Activated CD4-positive, alpha-beta T cell treated with anti-CD3 and anti-CD28 coated beads, Interleukin-2, Interleukin-6, amounts not matched to agents 100 ng/mL and 50 ng/mL, durations not matched to agents 16 hours and 8 hours (primary cell): ENCODE measurements at regions not wholly inside any gene's neighbourhood (a gene's known extent, or its start where the extent isn't known, plus 50 kb on each side); places are given as distances from the start of the nearest gene placed in this dataset.
"Not testable (repeated sequence)": the region's sequence is repeated elsewhere in the genome, so short reads cannot be mapped to it uniquely, and the experiment has no call there.

ENCODE experiments used
- DNase-seq: peaks from one replicate; pipeline ENCODE4 v3.0.0-alpha.2; 2020

DNA sequence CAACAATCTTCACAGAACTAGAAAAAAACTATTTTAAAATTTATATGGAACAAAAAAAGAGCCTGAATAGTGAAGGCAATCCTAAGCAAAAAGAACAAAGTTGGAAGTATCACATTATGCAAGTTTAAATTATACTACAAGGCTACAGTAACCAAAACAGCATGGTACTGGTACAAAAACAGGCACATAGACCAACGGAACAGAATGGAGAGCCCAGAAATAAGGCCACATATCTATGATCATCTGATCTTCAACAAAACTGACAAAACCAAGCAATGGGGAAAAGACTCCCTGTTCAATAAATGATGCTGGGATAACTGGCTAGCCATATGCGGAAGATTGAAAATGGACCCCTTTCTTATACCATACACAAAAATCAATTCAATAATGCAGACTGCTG is 74.4 kb upstream of the RTN4 start:
- DNase-seq = not testable (repeated sequence)

DNA sequence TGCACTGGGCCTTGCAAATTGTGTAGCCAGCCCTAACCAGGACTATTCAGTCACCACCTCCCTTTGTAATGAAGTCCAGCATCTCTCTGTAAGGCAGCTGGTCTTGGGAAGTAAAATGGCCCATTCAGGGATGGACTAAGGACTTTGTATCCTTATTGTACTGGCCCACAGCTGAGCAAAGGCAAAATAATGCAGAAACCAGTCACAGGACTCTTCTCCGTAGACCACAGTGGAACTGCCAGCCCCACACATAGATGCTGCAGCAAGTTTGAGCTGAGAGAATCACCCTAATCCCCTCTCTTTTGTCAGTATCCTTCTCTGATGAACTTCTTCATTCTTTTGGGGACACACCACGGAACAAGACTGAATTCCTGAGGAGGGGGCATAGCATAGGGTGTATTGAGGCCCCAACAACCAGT is 73.6 kb upstream of the RTN4 start:
- DNase-seq = no peak

DNA sequence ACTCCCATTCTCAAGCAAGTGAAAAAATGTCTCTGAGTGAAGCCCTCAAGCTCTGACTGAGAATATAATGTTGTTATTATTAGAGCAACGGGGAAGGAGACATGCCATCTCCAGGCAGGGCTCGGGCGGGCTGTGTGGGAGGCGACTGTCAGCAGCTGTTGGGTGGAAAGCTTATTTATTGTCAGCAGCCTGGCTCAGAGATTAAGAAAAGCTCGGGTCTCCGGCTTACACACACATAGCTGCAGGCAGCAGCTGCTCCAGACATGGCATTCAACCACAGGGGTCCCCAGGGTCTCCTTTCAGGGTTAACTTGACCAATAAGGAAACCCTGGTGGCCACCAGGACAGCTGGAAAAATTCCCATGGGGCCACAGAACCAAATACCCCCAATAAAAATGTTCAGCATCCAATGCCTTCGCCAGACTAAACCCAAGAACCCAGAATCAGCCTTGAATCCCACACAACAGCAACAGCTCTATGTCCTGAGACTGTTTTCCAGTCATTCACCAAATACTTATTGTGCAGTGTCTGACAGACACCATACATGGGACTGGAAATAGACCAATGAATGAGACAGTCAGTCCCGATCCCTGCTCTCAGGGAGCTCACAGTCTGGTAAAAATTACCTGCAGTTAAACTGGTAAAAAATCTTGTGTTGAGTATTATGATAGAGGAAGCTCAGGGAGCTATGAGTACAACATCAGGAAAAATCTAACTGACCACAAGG is 70.5 kb upstream of the RTN4 start:
- no peak for DNase-seq

DNA sequence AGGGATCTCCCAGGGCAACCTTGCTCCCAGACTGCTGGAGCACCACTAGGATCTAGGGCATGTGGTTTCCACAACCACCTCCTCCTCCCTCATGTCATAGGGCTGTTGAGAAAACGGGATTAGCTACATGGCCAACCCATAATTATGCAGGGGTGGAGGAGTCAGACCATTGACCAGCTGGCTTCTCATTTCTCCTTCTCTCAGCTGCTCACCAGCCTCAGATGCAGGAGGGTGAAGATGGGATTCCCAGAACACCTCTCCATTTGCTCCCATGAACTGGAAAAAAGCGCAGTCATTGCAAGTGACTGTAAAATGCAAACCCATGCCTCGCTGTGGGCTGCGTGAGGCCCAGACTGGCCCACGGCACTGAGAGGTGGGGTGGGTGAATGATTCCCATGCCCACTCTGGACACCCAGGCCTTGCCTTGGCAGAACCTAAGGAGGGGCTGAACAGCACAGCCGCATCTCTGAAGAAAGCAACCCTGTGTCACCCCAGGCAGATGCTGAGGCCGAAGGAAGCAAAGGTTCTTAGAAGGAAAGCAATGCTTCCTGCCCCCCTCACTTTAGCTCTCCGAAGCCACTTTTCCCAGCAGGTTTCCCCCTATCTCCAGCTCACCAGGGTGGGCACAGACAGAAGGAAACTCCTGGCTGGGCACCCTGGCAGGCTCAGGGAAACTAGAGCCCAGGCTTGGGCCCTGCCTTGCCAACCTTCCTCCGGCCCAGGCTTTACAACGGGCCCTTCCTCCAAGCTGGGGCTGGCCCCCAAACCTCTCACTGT is 69.6 kb upstream of the RTN4 start:
- no peak for DNase-seq

DNA sequence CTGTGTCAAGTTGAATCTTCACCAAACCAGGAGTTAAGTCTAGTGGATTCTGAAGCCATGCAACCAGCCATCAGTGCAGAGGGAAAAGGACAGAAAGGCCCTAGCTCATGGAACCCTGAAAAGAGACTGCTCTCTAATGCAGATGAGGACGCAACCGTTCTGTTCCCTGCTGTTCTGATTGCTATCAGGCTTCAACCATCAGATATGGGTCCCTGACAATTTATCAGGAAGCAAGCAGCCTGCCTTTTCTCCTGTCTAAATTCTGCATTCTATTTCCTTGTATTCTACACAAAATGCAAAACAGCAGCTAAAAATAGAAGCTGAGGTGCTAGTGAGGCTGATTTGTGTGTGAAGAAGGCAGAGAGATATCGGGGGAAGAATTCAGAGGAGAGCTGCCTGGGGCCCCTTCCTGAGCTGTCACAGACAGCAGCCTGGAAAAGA is 68.4 kb upstream of the RTN4 start:
- DNase-seq = no peak

DNA sequence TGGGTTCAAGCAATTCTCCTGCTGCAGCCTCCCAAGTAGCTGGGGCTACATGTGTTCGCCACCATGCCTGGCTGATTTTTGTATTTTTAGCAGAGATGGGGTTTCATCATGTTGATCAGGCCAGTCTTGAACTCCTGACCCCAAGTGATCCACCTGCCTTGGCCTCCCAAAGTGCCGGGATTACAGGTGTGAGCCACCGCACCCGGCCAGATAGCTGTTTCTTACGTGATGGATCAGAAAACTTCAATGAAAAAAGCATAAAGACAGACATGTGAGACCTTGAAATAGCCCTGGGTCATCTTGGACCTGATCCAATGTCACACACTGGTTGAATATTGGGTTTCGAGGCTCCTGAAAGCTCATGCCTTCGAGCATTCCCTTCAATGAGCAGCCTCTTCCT is 66.7 kb upstream of the RTN4 start:
- DNase-seq = no peak

DNA sequence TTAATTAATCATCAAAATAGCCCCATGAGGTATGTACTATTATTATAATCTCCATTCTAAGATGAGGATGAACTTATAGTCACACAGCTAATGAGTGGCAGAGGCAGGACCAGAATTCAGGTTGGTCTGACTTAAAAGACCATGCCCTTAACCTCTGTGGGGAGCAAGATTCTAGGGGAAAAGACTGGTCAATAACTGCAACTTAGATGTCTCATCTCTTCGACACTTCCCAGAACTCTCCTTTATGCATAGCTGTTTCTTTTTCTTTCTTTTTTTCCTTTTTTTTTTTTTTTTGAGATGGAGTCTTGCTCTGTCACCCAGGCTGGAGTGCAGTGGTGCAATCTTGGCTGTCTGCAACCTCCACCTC is 66.3 kb upstream of the RTN4 start:
- no peak for DNase-seq

DNA sequence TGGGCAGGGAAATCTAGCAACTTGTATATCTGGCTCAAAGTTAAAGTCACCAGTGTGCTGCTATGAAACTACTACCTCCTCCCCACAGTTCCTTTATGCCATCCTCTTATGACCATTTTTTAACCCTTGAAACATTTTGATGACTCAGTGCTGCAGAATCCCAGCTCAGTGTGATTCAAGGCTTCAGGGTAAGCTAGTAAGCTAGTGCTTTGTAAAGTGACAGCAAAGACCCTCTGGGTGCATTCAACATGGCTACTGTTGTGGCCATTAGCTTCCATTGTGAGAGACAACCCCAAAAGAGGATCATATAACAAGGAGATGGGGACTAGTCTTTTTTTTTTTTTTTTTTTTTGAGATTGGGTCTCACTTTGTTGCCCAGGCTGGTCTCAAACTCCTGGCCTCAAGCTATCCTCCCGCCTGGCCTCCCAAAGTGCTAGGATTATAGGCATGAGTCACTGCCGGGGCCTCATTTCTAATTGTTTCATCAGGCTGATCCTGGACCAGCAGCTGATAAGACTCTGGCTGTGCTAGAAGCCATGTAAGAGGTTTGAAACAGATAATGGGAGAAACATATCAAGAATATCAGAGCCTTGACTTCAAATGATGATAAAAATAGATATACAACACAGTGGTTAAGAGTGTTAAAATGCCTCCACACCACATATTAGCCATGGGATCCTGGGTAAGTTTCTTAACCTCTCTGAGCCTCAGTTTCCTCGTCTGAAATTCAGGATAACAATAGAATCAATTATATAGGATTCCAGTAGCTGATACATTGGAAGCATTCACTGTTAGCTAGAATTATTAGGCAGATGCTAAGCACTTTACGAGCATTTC is 65.7 kb upstream of the RTN4 start:
- peak; percentile 24 for DNase-seq

DNA sequence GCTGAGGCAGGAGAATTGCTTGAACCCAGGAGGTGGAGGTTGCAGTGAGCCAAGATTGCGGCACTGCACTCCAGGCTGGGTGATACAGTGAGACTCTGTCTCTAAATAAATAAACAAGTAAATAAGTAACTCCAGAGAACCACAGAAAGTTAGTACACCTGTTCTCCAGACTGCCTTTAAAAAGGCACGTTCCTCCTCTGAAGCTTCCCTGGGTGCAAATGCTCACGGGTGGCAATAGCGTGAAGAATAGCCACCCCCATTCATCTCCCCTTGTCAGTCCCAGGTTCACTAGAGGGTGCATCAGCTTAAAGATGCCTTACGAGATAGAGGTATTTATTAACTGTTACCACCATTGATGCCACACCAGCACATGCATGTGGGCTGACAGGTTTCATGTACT is 64.3 kb upstream of the RTN4 start:
- no peak for DNase-seq

DNA sequence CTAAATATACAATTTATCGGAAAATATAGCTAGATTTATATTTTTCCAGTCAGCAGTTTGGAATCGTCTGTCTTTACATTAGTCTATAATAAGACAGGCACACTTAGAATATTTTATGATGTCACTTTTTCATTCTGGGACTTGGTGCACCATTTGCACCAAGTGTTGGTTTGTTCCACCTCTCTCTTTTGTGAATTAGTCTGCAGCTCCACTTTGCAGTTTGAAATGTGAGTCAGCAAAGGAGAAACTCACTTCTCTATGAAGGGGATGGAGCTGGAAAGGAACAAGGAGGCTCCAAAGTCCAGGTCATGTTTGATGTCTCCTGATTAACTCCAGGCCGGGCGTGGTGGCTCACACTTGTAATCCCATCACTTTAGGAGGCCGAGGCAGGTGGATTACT is 63.8 kb upstream of the RTN4 start:
- DNase-seq = no peak

DNA sequence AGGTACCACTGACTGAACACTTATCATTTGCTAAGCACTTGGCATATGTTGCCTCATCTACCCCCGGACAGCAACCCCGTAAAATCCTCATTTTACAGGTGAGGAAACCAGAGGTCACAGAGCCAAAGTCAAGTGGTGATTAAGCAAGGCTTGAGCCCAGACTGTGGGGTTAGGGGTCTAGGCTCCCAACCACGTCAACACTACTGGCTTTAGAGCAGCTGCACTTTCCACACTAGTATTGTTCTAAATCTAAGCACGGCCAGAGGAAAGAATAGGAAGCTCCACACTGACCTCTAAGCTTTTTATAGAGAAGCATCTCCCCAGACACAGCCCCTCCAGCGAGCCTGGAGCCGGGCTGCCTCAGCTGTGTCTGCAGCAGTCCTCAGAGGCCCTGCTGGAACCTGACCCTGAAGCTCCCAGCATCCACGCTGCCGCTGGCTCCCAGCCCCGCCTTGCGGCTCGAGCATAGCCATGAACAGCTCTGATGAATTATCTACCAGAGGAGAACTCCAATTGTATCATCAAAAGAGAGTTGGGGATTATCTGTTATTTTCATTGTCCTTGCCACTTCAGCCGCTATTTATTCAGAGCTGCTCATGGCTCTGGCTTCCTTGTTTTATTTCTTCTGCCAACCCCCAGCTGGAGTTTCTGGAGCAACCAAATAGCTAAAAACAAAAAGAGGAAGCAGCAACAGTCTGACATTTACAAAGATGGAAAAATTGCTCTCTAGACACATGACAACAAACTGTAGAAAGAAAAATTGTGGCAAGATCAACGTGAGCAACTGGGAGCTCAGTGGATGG is 62.2 kb upstream of the RTN4 start:
- DNase-seq = no peak

DNA sequence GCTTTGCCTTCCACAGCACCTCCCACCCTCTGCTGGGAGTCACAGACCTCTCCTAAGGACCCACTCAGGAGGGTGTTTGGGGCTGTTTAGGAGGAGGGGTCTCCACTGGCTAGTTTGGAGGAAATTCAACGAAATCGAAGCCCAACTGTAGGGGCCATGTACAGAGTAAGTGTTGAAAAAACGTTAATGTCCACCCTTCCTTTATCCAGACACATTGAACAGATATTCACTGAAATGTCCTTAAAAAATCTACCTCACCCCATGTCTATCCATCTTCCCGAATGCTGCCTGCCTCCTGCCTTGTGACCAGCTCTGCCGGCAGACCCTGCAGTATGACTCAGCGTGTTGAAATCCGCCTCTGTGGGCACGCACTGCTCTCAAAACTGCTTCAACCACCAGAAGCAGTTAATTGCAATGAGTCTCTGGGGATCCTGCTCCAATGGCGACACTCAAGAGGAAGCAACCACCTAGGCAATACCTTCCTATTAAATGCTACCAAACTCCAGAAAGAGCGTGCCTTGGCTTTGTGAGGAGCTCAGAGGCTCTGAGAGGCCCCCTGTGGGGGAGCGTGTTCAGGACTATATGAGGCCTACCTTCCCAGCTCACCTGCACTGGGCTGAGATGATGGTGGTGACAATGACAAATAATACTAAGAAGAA is 61.4 kb upstream of the RTN4 start:
- no peak for DNase-seq

DNA sequence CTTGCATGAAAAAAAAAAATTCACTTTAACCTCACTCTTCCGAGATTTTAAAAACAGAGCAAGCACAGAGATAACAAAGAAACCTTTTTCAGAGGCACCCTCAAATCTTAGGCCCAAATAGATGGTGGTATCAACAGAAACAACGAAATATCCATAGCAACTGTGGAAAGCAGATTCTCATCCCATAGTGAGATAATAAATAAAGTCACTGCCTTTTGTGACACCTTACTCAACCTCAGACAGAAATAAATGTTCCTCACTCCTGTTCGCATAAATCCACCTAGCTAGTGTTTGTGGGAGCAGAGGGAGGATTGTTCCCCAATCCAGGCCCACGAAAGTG is 60.9 kb upstream of the RTN4 start:
- DNase-seq = no peak

DNA sequence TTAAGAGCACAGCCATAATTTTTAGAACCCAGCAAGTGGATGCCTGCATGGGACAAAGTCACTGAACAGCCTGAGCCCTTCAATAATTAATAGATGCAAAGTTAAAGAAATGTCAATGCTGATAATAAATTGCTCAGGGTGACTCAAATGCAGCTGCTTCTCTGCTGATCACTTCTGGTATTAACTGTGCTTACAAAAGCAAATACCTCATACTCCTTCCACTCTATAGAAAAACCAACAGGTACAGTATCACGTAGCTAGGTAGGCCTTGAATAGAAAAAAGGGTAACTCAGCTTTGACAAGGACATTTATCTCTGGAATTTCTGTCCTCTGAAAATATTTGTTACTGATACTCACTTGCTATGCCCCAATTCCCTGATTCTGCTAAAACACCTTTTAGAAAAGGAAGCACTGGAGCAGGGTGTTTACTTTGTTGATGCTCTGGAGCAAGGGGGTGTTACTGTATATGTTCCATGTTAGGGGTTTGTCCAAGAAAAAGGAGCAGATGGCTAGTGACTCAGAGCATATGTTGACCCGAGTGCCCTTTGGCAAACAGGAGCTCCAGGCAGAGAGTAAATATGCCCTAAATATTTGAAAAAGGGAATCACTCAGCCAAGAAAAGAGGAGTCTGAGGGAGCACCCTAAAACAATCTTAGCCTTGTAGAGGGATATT is 59.1 kb upstream of the RTN4 start:
- no peak for DNase-seq

DNA sequence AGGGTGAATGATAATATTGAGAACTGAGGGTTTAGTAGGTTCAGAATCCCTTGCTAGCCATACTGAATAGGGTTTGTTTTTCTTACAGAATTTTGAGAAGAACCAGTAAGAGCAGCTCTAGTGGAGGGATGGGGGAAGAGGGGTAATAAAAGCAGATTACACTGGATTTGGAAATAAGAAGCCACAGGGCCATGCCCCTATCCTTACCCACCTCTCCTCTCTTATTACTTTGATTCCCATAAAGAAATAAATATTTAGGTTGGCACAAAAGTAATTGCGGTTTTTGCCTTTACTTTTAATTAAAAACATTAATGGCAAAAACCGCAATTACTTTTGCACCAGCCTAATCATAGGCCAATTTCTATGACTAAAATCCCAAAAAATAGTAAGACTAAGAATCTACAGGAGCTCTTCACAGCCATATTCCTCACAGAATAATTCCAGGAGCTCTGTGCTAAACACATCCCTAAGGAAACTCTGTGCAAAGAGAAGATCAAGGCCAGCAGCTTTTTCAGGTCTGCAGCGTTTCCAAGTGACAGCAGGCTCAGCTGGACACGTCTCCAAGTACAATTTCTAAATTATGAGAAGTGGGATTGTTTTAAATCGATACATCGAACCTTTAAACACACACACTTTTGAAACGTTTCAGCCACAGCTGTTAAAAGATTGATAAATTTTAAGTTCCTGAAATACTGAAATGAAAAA is 58.4 kb upstream of the RTN4 start:
- DNase-seq = no peak

DNA sequence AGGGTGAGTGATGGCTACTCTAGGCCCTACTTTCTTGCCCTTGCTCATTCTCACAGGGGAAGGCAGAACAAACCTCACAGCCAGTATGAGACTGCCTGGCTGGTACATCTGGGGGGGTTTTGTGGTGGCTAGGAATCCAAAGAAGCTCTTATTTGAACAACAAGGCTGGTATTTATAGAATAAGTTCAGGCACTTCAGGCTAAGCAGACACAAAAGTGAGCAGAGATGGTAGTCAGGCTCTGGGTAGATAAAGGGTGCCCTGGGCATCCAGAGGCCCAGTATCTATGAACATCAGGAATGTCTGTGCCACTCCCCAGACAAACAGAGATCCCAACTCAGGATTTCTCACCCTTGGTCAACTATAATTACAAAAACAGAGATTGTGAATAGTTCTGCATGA is 57.2 kb upstream of the RTN4 start:
- no peak for DNase-seq

DNA sequence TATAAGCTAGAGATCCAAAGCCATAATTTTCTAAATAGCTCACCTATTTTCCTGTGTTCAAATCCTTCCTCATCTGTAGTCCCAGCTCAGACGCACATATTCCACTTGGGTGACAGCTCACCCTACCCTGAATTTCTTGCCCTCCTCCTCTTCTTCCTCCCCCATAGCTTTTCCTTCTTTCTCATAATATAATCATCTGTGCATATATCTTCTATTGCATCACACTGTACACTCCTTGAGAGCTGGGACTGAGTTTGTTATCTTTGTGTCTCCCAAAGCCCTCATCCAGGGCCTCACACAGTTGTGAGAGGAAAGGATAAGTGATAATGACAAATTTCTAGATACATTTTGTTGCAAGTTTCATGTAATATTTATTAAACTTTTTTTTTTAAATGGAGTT is 55.9 kb upstream of the RTN4 start:
- no peak for DNase-seq

DNA sequence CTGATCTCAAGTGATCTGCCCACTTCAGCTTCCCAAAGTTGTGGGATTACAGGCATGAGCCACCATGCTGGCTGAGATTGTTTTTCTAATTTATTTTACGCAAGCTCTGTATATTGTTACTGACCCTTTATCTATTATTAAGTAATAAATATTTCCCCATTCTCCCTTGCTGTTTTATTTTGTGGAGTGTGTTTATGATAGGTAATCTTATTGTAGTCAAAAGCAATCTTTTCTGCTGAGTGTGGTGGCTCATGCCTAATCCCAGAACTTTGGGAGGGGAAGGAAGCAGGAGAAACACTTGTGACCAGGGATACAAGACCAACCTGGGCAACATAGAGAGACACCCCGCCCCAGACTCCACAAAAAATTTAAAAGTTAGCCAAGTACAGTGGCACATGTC is 55.2 kb upstream of the RTN4 start:
- no peak for DNase-seq

DNA sequence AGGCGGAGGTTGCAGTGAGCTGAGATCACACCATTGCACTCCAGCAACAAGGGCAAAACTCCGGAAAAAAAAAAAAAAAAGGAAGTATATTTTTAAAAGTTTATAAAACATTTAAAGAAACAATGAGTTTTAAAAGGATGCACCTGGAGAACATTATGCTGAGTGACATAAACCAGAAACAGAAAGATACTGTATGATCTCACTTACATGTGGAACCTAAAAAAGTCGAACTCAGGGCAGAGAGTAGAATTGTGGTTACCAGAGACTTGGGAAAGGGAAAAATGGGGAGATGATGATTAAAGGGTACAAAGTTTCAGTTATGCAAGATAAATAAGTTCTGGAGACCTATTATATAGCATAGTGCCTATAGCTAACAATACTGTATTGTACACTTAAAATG is 52.8 kb upstream of the RTN4 start:
- no peak for DNase-seq

DNA sequence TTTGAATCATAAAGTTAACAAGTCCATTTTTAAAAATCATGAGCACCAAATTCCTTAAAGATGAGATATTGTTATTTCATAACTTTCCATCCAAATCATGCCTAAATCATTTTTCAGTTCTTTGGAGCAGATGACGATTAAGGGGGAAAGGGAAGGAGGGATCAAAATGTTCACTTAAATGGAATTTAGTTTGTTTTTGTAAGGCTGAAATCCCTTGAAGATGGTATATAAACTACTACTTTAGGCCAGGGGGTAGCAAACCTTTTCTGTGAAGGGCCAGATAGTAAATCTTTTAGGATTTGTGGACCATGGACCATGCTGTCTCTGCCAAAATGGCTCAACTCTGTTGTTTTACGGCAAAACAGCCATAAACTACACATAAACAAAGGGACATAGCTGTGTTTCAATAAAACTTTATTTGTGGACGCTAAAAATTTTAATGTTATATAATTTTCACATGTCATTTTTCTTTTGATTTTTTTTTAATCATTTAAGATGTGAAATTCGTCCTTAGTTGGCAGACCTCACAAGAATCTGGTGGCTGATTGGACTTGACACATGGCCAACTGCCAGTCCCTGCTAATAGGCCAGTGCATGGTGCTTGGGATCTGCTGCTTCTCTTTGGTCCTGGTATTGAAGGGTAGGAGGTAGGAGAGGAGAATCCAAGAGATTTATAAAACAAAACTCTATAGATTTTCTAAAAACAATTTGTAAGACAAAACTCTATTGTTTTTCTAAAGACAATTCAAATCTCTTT is 52.0 kb upstream of the RTN4 start:
- no peak for DNase-seq

DNA sequence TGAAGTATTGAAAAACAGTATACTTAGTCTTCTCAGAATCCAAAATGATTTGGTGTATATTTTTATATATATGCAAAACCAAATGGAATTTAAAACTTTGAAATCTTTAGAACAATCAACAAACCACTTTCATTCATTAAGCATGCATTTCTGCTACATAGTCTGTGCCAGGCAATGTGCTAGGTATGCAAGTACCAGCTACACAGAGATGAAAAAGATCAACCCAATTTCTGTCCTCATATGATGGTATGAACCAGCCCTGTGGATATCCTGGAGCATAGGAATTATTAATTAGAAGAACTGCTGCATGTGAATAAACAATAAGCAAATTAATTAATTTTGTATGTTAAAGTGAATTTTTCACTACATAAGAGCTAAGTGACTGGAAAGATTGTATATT is 51.2 kb upstream of the RTN4 start:
- no peak for DNase-seq
